ENCODE measurements at regions not wholly inside any gene's neighbourhood (a gene's known extent, or its start where the extent isn't known, plus 50 kb on each side); places are given as distances from the start of the nearest gene placed in this dataset.
A peak's percentile ranks its signal among the peaks of the same experiment; 100 is the strongest.

DNA sequence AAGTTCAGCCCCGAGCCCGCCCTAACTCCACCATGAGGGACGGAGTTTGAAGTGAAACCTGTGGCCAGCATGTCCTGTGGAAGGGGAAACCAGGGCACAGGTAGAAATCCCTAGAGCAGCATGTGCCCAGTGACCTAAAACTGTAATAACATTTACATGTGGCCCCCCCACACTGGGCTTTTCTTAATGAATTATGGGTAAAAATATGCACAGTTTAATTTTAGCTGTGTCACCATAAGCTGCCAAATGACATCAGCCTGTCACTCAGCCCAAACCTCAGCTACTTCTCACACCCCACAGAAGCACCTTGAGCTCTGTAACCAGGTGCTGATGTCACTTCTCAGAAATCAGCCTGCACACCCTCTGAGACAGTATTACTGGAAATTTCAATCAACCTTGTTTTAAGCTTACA is 50.0 kb upstream of the SLC19A1 start:
- DNase-seq (peak in 2 of 3 donors; percentile 41 to 61), ATAC-seq (peak; percentile 85)
- Mint-ChIP-seq H3K36me3 (ENCODE audit: low read depth) (no peaks in the 10 kb centered on the region), H3K27me3 (no peaks in the 10 kb centered on the region), H3K4me3 (no peak overlapping the region), H3K4me1 (peaks cover 26% of the 10 kb centered on the region), H3K27ac (no peak overlapping the region)
- H3K9me3 ChIP-seq (ENCODE audit: control insufficient read depth, low read length, poor library complexity, severe bottlenecking), result no peaks in the 10 kb centered on the region

DNA sequence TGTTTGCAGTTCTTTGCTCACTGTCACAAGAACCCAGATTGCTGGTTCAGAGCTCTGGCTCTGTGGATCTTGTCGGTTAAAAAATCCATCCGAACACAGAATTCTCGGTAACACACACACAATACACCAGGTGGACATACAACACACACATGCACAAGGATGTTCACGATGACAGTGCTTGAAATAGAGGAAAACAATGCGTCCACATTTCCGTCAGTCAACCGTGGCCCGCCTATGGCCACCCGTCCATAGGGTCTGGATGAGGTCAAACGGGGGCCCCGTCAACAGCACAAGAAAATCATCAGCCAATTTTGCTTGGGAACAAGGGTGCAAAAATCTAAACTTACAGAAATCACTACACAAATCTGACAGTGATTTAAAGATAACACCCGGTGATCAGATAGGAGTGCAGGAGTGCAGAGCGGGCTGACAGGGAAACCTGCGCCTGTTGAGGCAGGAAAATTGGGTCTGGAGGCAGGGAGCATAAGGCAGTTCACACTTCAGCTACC is 50.4 kb upstream of the SLC19A1 start:
- Mint-ChIP-seq H3K27me3 (no peaks in the 10 kb centered on the region), H3K36me3 (ENCODE audit: low read depth) (no peaks in the 10 kb centered on the region), H3K4me1 (peaks cover 26% of the 10 kb centered on the region), H3K27ac (no peak overlapping the region), H3K4me3 (no peak overlapping the region)
- DNase-seq, result no peak
- H3K9me3 ChIP-seq (ENCODE audit: control insufficient read depth, low read length, poor library complexity, severe bottlenecking), result no peaks in the 10 kb centered on the region
- ATAC-seq, result no peak

DNA sequence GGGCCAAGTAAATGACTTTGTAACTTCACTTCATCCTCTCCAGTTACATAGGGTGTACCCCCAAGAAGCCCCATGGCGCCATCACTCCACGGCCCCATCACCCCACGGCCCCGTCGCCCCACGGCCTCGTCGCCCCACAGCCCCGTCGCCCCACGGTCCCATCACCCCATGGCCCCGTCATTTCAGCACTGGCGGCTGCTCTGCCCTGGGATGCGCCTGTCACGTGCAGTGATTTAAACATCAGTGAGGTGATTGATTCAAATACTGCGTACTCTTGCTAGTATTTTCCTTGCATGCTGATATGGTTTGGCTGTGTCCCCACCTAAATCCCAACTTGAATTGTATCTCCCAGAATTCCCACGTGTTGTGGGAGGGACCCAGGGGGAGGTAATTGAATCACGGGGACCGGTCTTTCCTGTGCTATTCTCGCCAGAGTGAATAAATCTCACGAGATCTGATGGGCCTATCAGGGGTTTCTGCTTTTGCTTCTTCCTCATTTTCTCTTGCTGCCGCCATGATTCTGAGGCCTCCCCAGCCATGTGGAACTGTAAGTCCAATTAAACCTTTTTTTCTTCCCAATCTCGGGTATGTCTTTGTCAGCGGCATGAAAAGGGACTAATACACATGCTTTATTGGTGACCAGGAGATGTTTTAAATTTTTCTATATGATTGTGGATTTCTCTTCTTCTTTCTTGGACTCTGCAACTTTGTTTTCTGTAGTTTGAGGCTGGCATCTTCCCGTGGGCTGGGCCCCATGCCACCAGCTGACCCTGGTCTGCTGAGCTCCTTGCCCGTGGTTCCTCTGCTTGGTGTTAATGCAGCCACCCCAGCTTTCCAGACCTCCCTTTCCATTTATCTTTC is 50.1 kb upstream of the PCBP3 start:
- DNase-seq, result no peak
- Mint-ChIP-seq H3K4me1 (peaks cover 26% of the 10 kb centered on the region), H3K36me3 (ENCODE audit: low read depth) (no peaks in the 10 kb centered on the region), H3K27me3 (no peaks in the 10 kb centered on the region), H3K27ac (no peak overlapping the region), H3K4me3 (no peak overlapping the region)
- no peaks in the 10 kb centered on the region for H3K9me3 ChIP-seq (ENCODE audit: control insufficient read depth, low read length, poor library complexity, severe bottlenecking)
- no peak for ATAC-seq

All from T-helper 17 cell (primary cell).